ENCODE measurements at regions not wholly inside any gene's neighbourhood (a gene's known extent, or its start where the extent isn't known, plus 50 kb on each side); places are given as distances from the start of the nearest gene placed in this dataset.

DNA sequence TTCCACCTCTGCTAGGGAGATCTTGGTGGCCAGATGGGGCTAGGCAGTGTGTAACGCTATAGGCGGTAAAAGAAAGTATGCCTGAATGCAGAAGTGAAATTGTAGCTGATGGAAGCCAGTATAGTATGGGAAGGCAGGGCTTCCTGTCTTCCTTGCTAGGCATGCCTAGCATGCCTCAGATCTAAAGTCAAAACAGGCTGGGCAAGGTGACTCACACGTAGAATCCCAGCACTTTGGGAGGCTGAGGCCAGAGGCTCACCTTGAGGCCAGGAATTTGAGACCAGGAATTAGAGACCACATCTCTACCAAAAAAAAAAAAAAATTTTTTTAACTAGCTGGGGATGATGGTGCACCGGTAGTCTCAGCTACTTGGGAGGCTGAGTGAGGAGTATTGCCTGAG lies 281.7 kb upstream of the MTNR1B start:
- H3K27me3 ChIP-seq (replicated peaks in 2 of 5; ENCODE audit: control insufficient read depth in 4 of 5, insufficient read depth in 5 of 5, low read length in 4 of 5), result no peaks in the 10 kb centered on the region
- H3K4me1 ChIP-seq (ENCODE audit: control extremely low read depth in 1 of 4, control insufficient read depth in 4 of 4, insufficient read depth in 4 of 4, low read length in 3 of 4), result no peaks in the 10 kb centered on the region
- no peak for DNase-seq
- 100% methylated on average over 2 of the region's 4 CpGs for WGBS (ENCODE audit: insufficient coverage)
- H3K27ac ChIP-seq (ENCODE audit: insufficient read depth in 1 of 2, low read depth in 1 of 2, low read length in 2 of 2, poor library complexity in 1 of 2, severe bottlenecking in 2 of 2), result no peak overlapping the region
- H3K9me3 ChIP-seq (ENCODE audit: control extremely low read depth in 1 of 5, control insufficient read depth in 4 of 5, insufficient read depth in 2 of 5, low read depth in 1 of 5, low read length in 4 of 5), result no peaks in the 10 kb centered on the region
- no peak overlapping the region for H3K4me3 ChIP-seq (ENCODE audit: control insufficient read depth in 1 of 7, extremely low read depth in 1 of 7, insufficient read depth in 4 of 7, low read depth in 2 of 7, low read length in 6 of 7)
- ChIA-PET POLR2A (interaction anchor here (0.6 kb wide), 1 partner anchor 13 kb away, joined by 3 read pairs; no protein-coding TSS in a partner anchor), CTCF (no interaction called here)
- no peaks in the 10 kb centered on the region for H3K36me3 ChIP-seq (ENCODE audit: control insufficient read depth in 4 of 4, insufficient read depth in 4 of 4, low read length in 3 of 4)

DNA sequence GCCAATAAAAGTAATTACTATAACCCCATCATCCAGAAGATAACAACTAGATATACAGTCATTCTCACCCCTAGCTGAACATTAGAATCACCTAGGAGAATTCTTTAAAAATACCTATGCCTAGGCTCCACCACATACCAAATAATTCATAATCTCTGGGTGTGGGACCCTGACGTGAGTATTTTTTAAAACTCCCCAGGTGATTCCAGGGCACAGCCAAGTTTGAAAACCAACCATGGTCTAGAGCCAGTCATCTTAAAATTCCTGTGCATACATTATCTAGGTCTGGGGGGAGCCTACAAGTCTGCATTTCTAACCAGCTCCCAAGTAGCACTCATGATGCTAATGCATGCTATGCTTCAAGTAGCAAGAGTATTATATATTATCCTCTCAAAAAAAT lies 281.0 kb upstream of the MTNR1B start:
- no peaks in the 10 kb centered on the region for H3K36me3 ChIP-seq (ENCODE audit: control insufficient read depth in 4 of 4, insufficient read depth in 4 of 4, low read length in 3 of 4)
- no peak overlapping the region for H3K27ac ChIP-seq (ENCODE audit: insufficient read depth in 1 of 2, low read depth in 1 of 2, low read length in 2 of 2, poor library complexity in 1 of 2, severe bottlenecking in 2 of 2)
- H3K4me1 ChIP-seq (ENCODE audit: control extremely low read depth in 1 of 4, control insufficient read depth in 4 of 4, insufficient read depth in 4 of 4, low read length in 3 of 4), result no peaks in the 10 kb centered on the region
- no peak overlapping the region for H3K4me3 ChIP-seq (ENCODE audit: control insufficient read depth in 1 of 7, extremely low read depth in 1 of 7, insufficient read depth in 4 of 7, low read depth in 2 of 7, low read length in 6 of 7)
- DNase-seq, result no peak
- H3K9me3 ChIP-seq (ENCODE audit: control extremely low read depth in 1 of 5, control insufficient read depth in 4 of 5, insufficient read depth in 2 of 5, low read depth in 1 of 5, low read length in 4 of 5), result no peaks in the 10 kb centered on the region
- ChIA-PET POLR2A (interaction anchor here (0.6 kb wide), 1 partner anchor 14 kb away, joined by 3 read pairs; no protein-coding TSS in a partner anchor), CTCF (no interaction called here)
- no peaks in the 10 kb centered on the region for H3K27me3 ChIP-seq (replicated peaks in 2 of 5; ENCODE audit: control insufficient read depth in 4 of 5, insufficient read depth in 5 of 5, low read length in 4 of 5)
- 100% methylated on average over 1 of the region's 1 CpG for WGBS (ENCODE audit: insufficient coverage)

DNA sequence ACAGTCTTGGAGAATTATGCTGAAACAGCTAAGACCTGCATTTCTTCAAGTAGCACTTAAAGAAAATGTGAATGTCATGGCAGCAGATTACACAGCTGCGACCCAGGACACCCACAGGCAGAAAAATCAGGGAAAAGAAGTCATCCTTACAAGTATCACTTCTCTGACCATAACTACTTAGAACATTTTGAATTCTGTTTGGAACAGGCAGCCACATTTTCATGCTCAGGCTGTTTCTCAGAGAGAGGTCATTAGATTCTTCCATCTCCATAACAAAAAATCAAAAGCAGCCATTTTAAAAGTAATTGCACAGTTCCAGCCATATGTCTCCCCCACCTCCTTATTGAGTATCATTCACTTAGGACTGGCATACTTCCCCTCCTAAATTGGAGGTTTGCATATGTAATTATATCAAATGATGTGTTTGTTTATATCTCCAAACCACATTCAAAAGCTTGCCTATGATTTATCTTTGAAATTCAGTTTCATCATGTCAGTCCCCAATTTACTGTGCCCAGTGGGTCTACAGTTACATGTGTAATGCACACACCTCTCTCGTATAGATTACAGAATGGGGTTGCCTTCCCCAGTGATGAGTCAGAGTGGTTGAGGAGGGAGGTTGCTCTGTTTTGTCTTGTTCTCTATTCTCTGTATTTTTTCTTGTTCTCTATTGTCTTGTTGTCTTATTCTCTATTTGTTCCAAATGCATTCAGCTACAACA lies 276.5 kb upstream of the MTNR1B start:
- Histone ChIP-seq H3K27me3 (replicated peaks in 2 of 5; ENCODE audit: control insufficient read depth in 4 of 5, insufficient read depth in 5 of 5, low read length in 4 of 5) (no peaks in the 10 kb centered on the region), H3K36me3 (ENCODE audit: control insufficient read depth in 4 of 4, insufficient read depth in 4 of 4, low read length in 3 of 4) (no peaks in the 10 kb centered on the region), H3K27ac (ENCODE audit: insufficient read depth in 1 of 2, low read depth in 1 of 2, low read length in 2 of 2, poor library complexity in 1 of 2, severe bottlenecking in 2 of 2) (no peak overlapping the region), H3K4me3 (ENCODE audit: control insufficient read depth in 1 of 7, extremely low read depth in 1 of 7, insufficient read depth in 4 of 7, low read depth in 2 of 7, low read length in 6 of 7) (no peak overlapping the region), H3K9me3 (ENCODE audit: control extremely low read depth in 1 of 5, control insufficient read depth in 4 of 5, insufficient read depth in 2 of 5, low read depth in 1 of 5, low read length in 4 of 5) (no peaks in the 10 kb centered on the region), H3K4me1 (ENCODE audit: control extremely low read depth in 1 of 4, control insufficient read depth in 4 of 4, insufficient read depth in 4 of 4, low read length in 3 of 4) (no peaks in the 10 kb centered on the region)
- POLR2A ChIA-PET, result no interaction called here
- no peak for DNase-seq
- CTCF ChIA-PET, result no interaction called here
- WGBS (ENCODE audit: insufficient coverage), result 94% methylated on average over 2 of the region's 2 CpGs

DNA sequence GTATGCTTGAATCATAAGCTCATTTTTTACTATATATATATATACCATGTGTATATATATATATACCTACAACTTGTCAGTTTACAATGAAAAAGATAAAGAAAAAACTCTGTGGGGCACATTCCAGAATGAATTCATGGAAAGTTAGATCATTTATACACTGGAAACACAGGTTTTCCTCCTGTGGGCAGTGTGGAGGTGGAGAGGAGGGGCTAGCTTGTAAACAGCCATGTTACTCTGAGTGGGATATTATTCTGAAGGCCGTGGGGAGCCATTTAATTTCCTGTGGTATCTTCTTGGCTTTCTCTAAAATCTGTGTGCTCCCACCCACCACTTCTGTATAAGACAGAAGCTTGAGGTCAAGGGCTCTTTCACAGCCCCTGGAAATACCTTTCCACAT lies 273.4 kb upstream of the MTNR1B start:
- CTCF ChIA-PET, result no interaction called here
- Histone ChIP-seq H3K27ac (ENCODE audit: insufficient read depth in 1 of 2, low read depth in 1 of 2, low read length in 2 of 2, poor library complexity in 1 of 2, severe bottlenecking in 2 of 2) (no peak overlapping the region), H3K9me3 (ENCODE audit: control extremely low read depth in 1 of 5, control insufficient read depth in 4 of 5, insufficient read depth in 2 of 5, low read depth in 1 of 5, low read length in 4 of 5) (no peaks in the 10 kb centered on the region), H3K4me3 (ENCODE audit: control insufficient read depth in 1 of 7, extremely low read depth in 1 of 7, insufficient read depth in 4 of 7, low read depth in 2 of 7, low read length in 6 of 7) (no peak overlapping the region), H3K27me3 (replicated peaks in 2 of 5; ENCODE audit: control insufficient read depth in 4 of 5, insufficient read depth in 5 of 5, low read length in 4 of 5) (peaks cover 0 to 2% (median 0%) of the 10 kb centered on the region in 5 experiments), H3K4me1 (ENCODE audit: control extremely low read depth in 1 of 4, control insufficient read depth in 4 of 4, insufficient read depth in 4 of 4, low read length in 3 of 4) (no peaks in the 10 kb centered on the region), H3K36me3 (ENCODE audit: control insufficient read depth in 4 of 4, insufficient read depth in 4 of 4, low read length in 3 of 4) (no peaks in the 10 kb centered on the region)
- 83% methylated on average over 1 of the region's 1 CpG for WGBS (ENCODE audit: insufficient coverage)
- DNase-seq, result no peak
- POLR2A ChIA-PET, result no interaction called here

DNA sequence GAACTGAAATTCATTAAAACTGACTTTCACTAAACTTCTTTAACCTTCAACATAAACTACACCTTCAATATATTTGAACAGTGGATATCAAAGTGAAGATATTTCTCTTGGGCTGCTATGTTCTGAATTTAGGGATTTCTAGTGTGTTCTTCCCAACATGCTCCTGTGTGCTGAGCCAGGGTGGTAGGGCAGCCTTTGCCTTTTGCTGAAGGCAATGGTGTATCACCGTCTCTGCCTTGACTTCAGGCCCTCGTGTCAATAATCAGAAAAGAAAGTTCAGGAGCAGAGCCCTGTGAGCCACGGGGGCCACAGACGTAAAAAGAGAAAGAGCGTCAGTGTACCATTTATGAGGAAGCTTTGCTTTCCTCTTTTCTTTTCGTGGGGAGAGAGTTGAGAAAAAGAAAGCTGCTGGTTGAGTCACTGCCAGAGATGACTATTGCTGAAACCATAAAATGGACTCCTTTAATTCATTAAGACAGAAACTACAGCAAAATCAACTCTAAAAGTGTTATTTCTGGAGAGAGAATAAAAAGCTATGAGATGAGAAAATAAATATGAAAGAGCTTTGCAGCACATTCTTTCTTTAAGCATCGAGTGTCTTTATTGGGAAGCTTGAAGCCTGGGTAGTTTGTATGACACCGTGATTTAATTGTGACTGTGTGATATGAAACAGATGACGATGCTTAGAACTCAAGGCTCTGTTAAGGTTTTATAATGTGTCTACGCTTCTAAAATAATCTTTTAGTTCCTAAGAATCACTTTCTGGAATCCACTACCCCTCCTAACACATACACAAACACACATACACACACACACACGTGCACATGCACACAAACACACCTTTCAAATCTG lies 271.8 kb upstream of the MTNR1B start:
- ChIA-PET CTCF (no interaction called here), POLR2A (no interaction called here)
- Histone ChIP-seq H3K27ac (ENCODE audit: insufficient read depth in 1 of 2, low read depth in 1 of 2, low read length in 2 of 2, poor library complexity in 1 of 2, severe bottlenecking in 2 of 2) (no peak overlapping the region), H3K36me3 (ENCODE audit: control insufficient read depth in 4 of 4, insufficient read depth in 4 of 4, low read length in 3 of 4) (no peaks in the 10 kb centered on the region), H3K27me3 (replicated peaks in 2 of 5; ENCODE audit: control insufficient read depth in 4 of 5, insufficient read depth in 5 of 5, low read length in 4 of 5) (peaks cover 0 to 2% (median 0%) of the 10 kb centered on the region in 5 experiments), H3K9me3 (ENCODE audit: control extremely low read depth in 1 of 5, control insufficient read depth in 4 of 5, insufficient read depth in 2 of 5, low read depth in 1 of 5, low read length in 4 of 5) (no peaks in the 10 kb centered on the region), H3K4me3 (ENCODE audit: control insufficient read depth in 1 of 7, extremely low read depth in 1 of 7, insufficient read depth in 4 of 7, low read depth in 2 of 7, low read length in 6 of 7) (no peak overlapping the region), H3K4me1 (ENCODE audit: control extremely low read depth in 1 of 4, control insufficient read depth in 4 of 4, insufficient read depth in 4 of 4, low read length in 3 of 4) (peaks cover 0 to 10% (median 0%) of the 10 kb centered on the region in 4 experiments)
- DNase-seq, result peak in 2 of 3 donors; percentile 11 to 30
- 82% methylated on average over 9 of the region's 11 CpGs for WGBS (ENCODE audit: insufficient coverage)

DNA sequence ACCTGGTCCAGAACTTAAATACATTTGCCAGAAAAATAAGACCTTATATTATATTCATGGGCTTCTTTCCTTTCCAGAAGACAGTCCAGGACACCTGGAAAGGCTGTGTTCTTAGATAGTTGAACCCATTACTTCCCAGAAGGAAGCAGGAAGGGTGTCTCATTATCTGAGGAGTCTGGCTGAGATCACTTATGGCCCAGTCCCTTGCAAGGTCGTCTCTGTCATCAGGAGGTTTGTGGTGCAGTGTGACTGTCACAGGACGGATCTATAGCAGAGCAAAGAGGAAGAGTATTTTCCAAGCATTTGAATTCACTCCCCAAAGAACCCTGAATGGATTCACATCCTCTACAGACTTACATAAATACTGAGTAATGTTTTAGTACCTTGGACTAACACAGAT lies 270.7 kb upstream of the MTNR1B start:
- CTCF ChIA-PET, result no interaction called here
- peaks cover 0 to 13% (median 0%) of the 10 kb centered on the region in 4 experiments for H3K4me1 ChIP-seq (ENCODE audit: control extremely low read depth in 1 of 4, control insufficient read depth in 4 of 4, insufficient read depth in 4 of 4, low read length in 3 of 4)
- no CpG with 5 or more reads among the region's 2 CpGs for WGBS (ENCODE audit: insufficient coverage)
- POLR2A ChIA-PET, result no interaction called here
- H3K4me3 ChIP-seq (ENCODE audit: control insufficient read depth in 1 of 7, extremely low read depth in 1 of 7, insufficient read depth in 4 of 7, low read depth in 2 of 7, low read length in 6 of 7), result no peak overlapping the region
- H3K36me3 ChIP-seq (ENCODE audit: control insufficient read depth in 4 of 4, insufficient read depth in 4 of 4, low read length in 3 of 4), result no peaks in the 10 kb centered on the region
- H3K9me3 ChIP-seq (ENCODE audit: control extremely low read depth in 1 of 5, control insufficient read depth in 4 of 5, insufficient read depth in 2 of 5, low read depth in 1 of 5, low read length in 4 of 5), result no peaks in the 10 kb centered on the region
- H3K27me3 ChIP-seq (replicated peaks in 2 of 5; ENCODE audit: control insufficient read depth in 4 of 5, insufficient read depth in 5 of 5, low read length in 4 of 5), result peaks cover 0 to 2% (median 0%) of the 10 kb centered on the region in 5 experiments
- no peak for DNase-seq
- no peak overlapping the region for H3K27ac ChIP-seq (ENCODE audit: insufficient read depth in 1 of 2, low read depth in 1 of 2, low read length in 2 of 2, poor library complexity in 1 of 2, severe bottlenecking in 2 of 2)
